Panc1 (cell line): ENCODE measurements at regions not wholly inside any gene's neighbourhood (a gene's known extent, or its start where the extent isn't known, plus 50 kb on each side); places are given as distances from the start of the nearest gene placed in this dataset.

Experiments used
- ATAC-seq: fragments of 200-7000 bp; cut with Tn5 transposase; 2 replicates; pipeline ENCODE4 v1.9.1; 2020; ENCODE audit warnings: mild to moderate bottlenecking, moderate library complexity
- BruUV-seq: library from RNA; stranded (reverse); fragments of 400-500 nt; replicated peaks from 2 replicates; lab custom pipeline; 2021; lab: Mats Ljungman, UMichigan
- CTCF ChIA-PET: fragments of 300-600 bp; sonication (Branson Sonifier 250); formaldehyde crosslinking; loops from one replicate; lab custom pipeline; 2022; ENCODE audit warnings: antibody characterized with exemption; lab: Charles Lee
- POLR2A ChIA-PET: fragments of 300-600 bp; sonication (Branson Sonifier 250); formaldehyde crosslinking; loops from one replicate; lab custom pipeline; 2022; ENCODE audit warnings: antibody characterized with exemption; lab: Charles Lee
- DNase-seq: peaks from one replicate; pipeline ENCODE4 v3.0.0-alpha.2; 2010; ENCODE audit warnings: low read depth, low spot score
- H3K27ac ChIP-seq: 2 replicates; pipeline ENCODE4 v1.5.1; 2011; ENCODE audit warnings: mild to moderate bottlenecking, low read length, inconsistent platforms
- H3K27me3 ChIP-seq: fragments of 200-500 bp; sonication (Bioruptor generic); 2 replicates; pipeline ENCODE4 v1.6.0; 2014; ENCODE audit warnings: low read length, inconsistent platforms; ENCODE audit not compliant: control insufficient read depth, insufficient read depth
- H3K36me3 ChIP-seq: fragments of 200-500 bp; sonication (Bioruptor generic); 2 replicates; pipeline ENCODE4 v1.5.1; 2014; ENCODE audit warnings: inconsistent platforms, mild to moderate bottlenecking, low read length, moderate library complexity; ENCODE audit not compliant: control insufficient read depth, insufficient read depth
- H3K4me1 ChIP-seq: 2 replicates; pipeline ENCODE4 v1.5.1; 2011; ENCODE audit warnings: inconsistent platforms, mild to moderate bottlenecking, low read length, moderate library complexity; ENCODE audit not compliant: control insufficient read depth, insufficient read depth
- H3K4me3 ChIP-seq, 2 experiments: 2 replicates each; pipeline ENCODE4 v1.5.1; 2011 to 2012; ENCODE audit warnings: low read depth in 2 of 2, low read length in 2 of 2, mild to moderate bottlenecking in 2 of 2, inconsistent platforms in 1 of 2, moderate library complexity in 1 of 2
- H3K9me3 ChIP-seq: fragments of 200-500 bp; sonication (Bioruptor generic); 2 replicates; pipeline ENCODE4 v1.5.1; 2014; ENCODE audit warnings: low read depth, mild to moderate bottlenecking, inconsistent platforms, low read length, moderate library complexity; ENCODE audit not compliant: control insufficient read depth, insufficient read depth
- POLR2AphosphoS5 ChIP-seq: IDR thresholded peaks from 2 replicates; pipeline ENCODE4 v1.6.1; 2012; ENCODE audit warnings: mild to moderate bottlenecking, low read depth, low read length, moderate library complexity
- SIN3A ChIP-seq: IDR thresholded peaks from 2 replicates; pipeline ENCODE4 v1.6.1; 2012; ENCODE audit warnings: low read depth, mild to moderate bottlenecking, low read length, moderate library complexity, borderline replicate concordance; ENCODE audit not compliant: insufficient read depth
- TCF7L2 ChIP-seq: IDR thresholded peaks from 2 replicates; pipeline ENCODE4 v1.6.1; 2011; ENCODE audit warnings: mild to moderate bottlenecking, low read depth, low read length, inconsistent platforms
- in situ Hi-C: cut with HindIII; loops from 2 replicates; pipeline ENCODE4 v1.10.0; 2016; ENCODE audit warnings: low sequenced_read_pairs, low pct_unique_long_range_greater_than_20kb
- intact Hi-C: fragments of 100-400 bp; cut with micrococcal nuclease; formaldehyde crosslinking; loops from one replicate; pipeline ENCODE4 v1.10.0; 2022; ENCODE audit not compliant: unreplicated experiment
- TF ChIP-seq, protein P1 (sequence below): fragments of 450-650 bp; IDR thresholded peaks from 2 replicates; pipeline ENCODE4 v1.5.1; 2017; ENCODE audit warnings: mild to moderate bottlenecking
- TF ChIP-seq, protein P2 (sequence below), 2 experiments: IDR thresholded peaks; 2 replicates each; pipeline ENCODE4 v1.6.1; 2011 to 2012; ENCODE audit warnings: low read depth in 2 of 2, control low read depth in 1 of 2, low read length in 1 of 2, mild to moderate bottlenecking in 1 of 2, moderate library complexity in 1 of 2; ENCODE audit not compliant: insufficient read depth in 1 of 2

DNA sequence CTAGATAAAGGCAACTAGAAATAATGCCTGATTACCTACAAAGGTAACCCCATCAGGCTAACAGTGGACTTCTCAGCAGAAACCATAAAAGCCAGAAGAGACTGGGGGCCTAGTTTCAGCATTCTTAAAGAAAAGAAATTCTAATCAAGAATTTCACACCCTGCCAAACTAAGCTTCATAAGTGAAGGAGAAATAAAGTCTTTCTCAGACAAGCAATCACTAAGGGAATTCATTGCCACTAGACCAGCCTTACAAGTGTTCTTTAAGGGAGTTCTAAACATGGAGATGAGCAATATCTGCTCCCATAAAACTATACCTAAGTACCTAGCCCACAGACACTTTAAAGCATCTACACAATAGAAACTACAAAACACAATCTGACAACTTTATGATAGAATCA, 823.5 kb downstream of the PCDH17 start:
- POLR2A ChIA-PET, result no interaction called here
- TF ChIP-seq POLR2AphosphoS5 (no peak), TCF7L2 (no peak), SIN3A (no peak)
- TF ChIP-seq, protein P1, sequence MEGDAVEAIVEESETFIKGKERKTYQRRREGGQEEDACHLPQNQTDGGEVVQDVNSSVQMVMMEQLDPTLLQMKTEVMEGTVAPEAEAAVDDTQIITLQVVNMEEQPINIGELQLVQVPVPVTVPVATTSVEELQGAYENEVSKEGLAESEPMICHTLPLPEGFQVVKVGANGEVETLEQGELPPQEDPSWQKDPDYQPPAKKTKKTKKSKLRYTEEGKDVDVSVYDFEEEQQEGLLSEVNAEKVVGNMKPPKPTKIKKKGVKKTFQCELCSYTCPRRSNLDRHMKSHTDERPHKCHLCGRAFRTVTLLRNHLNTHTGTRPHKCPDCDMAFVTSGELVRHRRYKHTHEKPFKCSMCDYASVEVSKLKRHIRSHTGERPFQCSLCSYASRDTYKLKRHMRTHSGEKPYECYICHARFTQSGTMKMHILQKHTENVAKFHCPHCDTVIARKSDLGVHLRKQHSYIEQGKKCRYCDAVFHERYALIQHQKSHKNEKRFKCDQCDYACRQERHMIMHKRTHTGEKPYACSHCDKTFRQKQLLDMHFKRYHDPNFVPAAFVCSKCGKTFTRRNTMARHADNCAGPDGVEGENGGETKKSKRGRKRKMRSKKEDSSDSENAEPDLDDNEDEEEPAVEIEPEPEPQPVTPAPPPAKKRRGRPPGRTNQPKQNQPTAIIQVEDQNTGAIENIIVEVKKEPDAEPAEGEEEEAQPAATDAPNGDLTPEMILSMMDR, result no peak
- TF ChIP-seq, protein P2, sequence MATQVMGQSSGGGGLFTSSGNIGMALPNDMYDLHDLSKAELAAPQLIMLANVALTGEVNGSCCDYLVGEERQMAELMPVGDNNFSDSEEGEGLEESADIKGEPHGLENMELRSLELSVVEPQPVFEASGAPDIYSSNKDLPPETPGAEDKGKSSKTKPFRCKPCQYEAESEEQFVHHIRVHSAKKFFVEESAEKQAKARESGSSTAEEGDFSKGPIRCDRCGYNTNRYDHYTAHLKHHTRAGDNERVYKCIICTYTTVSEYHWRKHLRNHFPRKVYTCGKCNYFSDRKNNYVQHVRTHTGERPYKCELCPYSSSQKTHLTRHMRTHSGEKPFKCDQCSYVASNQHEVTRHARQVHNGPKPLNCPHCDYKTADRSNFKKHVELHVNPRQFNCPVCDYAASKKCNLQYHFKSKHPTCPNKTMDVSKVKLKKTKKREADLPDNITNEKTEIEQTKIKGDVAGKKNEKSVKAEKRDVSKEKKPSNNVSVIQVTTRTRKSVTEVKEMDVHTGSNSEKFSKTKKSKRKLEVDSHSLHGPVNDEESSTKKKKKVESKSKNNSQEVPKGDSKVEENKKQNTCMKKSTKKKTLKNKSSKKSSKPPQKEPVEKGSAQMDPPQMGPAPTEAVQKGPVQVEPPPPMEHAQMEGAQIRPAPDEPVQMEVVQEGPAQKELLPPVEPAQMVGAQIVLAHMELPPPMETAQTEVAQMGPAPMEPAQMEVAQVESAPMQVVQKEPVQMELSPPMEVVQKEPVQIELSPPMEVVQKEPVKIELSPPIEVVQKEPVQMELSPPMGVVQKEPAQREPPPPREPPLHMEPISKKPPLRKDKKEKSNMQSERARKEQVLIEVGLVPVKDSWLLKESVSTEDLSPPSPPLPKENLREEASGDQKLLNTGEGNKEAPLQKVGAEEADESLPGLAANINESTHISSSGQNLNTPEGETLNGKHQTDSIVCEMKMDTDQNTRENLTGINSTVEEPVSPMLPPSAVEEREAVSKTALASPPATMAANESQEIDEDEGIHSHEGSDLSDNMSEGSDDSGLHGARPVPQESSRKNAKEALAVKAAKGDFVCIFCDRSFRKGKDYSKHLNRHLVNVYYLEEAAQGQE (IDR thresholded peaks at IDR 0.05; ENCODE audit: insufficient read depth in 1 of 2, low read depth in 2 of 2, low read length in 1 of 2), result no peak

DNA sequence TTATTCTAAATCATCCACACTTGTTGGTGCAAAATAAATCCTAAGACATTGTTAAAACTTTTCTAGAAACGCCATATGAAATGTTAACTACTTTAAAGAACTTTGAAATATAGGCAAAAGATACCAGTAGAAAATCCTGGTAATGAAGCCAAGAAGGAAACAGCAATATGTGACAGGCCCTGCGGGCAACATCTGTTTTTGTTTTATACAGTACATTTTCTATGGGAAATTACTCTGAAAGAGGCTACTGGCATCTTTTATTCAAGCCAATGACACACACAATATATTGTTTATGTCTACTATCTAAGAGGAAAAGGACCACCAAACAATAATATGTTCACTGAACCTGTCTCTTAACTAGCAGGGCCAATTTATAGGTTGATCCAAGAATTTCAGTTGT, 829.7 kb downstream of the PCDH17 start:
- intact Hi-C loops, result no loop called here
- Histone ChIP-seq H3K4me1 (no peaks in the 10 kb centered on the region), H3K4me3 (no peak overlapping the region), H3K9me3 (no peaks in the 10 kb centered on the region), H3K27me3 (no peaks in the 10 kb centered on the region), H3K36me3 (no peaks in the 10 kb centered on the region), H3K27ac (no peak overlapping the region)
- CTCF ChIA-PET, result no interaction called here
- DNase-seq (no peak), ATAC-seq (no peak)
- TF ChIP-seq, protein P1, result no peak
- TF ChIP-seq POLR2AphosphoS5, result no peak
- no peak for TF ChIP-seq TCF7L2
- no peak for TF ChIP-seq SIN3A
- TF ChIP-seq, protein P2 (IDR thresholded peaks at IDR 0.05; ENCODE audit: insufficient read depth in 1 of 2, low read depth in 2 of 2, low read length in 1 of 2), result no peak
- POLR2A ChIA-PET, result no interaction called here
- BruUV-seq, result no TSS peak
- in situ Hi-C loops, result no loop called here

More for the DNA sequence above, 823.5 kb downstream of the PCDH17 start:
- ATAC-seq, result no peak
- CTCF ChIA-PET, result no interaction called here
- H3K4me3 ChIP-seq, result no peak overlapping the region
- H3K9me3 ChIP-seq, result no peaks in the 10 kb centered on the region
- H3K27me3 ChIP-seq, result no peaks in the 10 kb centered on the region
- no peaks in the 10 kb centered on the region for H3K4me1 ChIP-seq
- H3K27ac ChIP-seq, result no peak overlapping the region
- no peaks in the 10 kb centered on the region for H3K36me3 ChIP-seq
- no peak for DNase-seq
- intact Hi-C loops (no loop called here), in situ Hi-C loops (no loop called here)
- BruUV-seq, result no TSS peak
